HepG2 (cell line): ENCODE measurements at regions not wholly inside any gene's neighbourhood (a gene's known extent, or its start where the extent isn't known, plus 50 kb on each side); places are given as distances from the start of the nearest gene placed in this dataset.

Experiments used
- ATF2 ChIP-seq: sonication (generic); formaldehyde crosslinking; IDR thresholded peaks from 2 replicates; pipeline ENCODE4 v1.4.0; 2020; ENCODE audit warnings: missing genetic modification reagents
- FLYWCH1 ChIP-seq: sonication (generic); formaldehyde crosslinking; IDR thresholded peaks from 2 replicates; pipeline ENCODE4 v1.8.1; 2023; ENCODE audit warnings: mild to moderate bottlenecking, missing genetic modification reagents
- GMEB1 ChIP-seq: sonication (generic); formaldehyde crosslinking; IDR thresholded peaks from 2 replicates; pipeline ENCODE4 v1.5.1; 2020; ENCODE audit warnings: missing genetic modification reagents, mild to moderate bottlenecking, borderline replicate concordance
- HNF4A ChIP-seq: sonication (generic); formaldehyde crosslinking; IDR thresholded peaks from 2 replicates; pipeline ENCODE4 v1.4.0; 2020; ENCODE audit warnings: missing genetic modification reagents
- KAT2B ChIP-seq: fragments of 150-350 bp; IDR thresholded peaks from 2 replicates; pipeline ENCODE4 v1.6.1; 2014; ENCODE audit warnings: low read depth, low read length, borderline replicate concordance
- KAT7 ChIP-seq: IDR thresholded peaks from 2 replicates; pipeline ENCODE4 v1.6.1; 2018; ENCODE audit warnings: borderline replicate concordance, missing compliant biosample characterization
- KDM3A ChIP-seq: IDR thresholded peaks from 2 replicates; pipeline ENCODE4 v1.6.1; 2018; ENCODE audit warnings: low read depth, missing compliant biosample characterization
- MTA1 ChIP-seq: sonication (generic); formaldehyde crosslinking; IDR thresholded peaks from 2 replicates; pipeline ENCODE4 v1.4.0; 2020; ENCODE audit warnings: missing genetic modification reagents, mild to moderate bottlenecking, borderline replicate concordance
- MYPOP ChIP-seq: sonication (generic); formaldehyde crosslinking; IDR thresholded peaks from 2 replicates; pipeline ENCODE4 v1.8.1; 2023; ENCODE audit warnings: mild to moderate bottlenecking, moderate library complexity, missing genetic modification reagents
- NFIC ChIP-seq: IDR thresholded peaks from 2 replicates; pipeline ENCODE4 v1.6.1; 2012; ENCODE audit warnings: mild to moderate bottlenecking, low read length, inconsistent platforms
- NR2F1 ChIP-seq, 2 experiments: fragments of 450-650 bp in 1 of 2; formaldehyde crosslinking in 1 of 2; IDR thresholded peaks; 2 replicates each; pipeline versions ENCODE4 v1.5.0 to v1.6.1; 2016 to 2020; ENCODE audit warnings: mild to moderate bottlenecking in 1 of 2, missing compliant biosample characterization in 1 of 2, missing genetic modification reagents in 1 of 2, moderate library complexity in 1 of 2
- RNF2 ChIP-seq: fragments of 450-650 bp; conservative IDR thresholded peaks from 2 replicates; pipeline ENCODE4 v1.6.1; 2016; ENCODE audit warnings: low read depth
- SATB2 ChIP-seq: sonication (generic); formaldehyde crosslinking; IDR thresholded peaks from 2 replicates; pipeline ENCODE4 v1.5.0; 2020; ENCODE audit warnings: missing genetic modification reagents
- SCMH1 ChIP-seq: sonication (generic); formaldehyde crosslinking; IDR thresholded peaks from 2 replicates; pipeline ENCODE4 v1.9.0; 2021; ENCODE audit warnings: missing genetic modification reagents, mild to moderate bottlenecking, borderline replicate concordance
- THAP11 ChIP-seq: IDR thresholded peaks from 2 replicates; pipeline ENCODE4 v1.6.1; 2016; ENCODE audit warnings: missing biosample characterization, missing genetic modification reagents
- THAP7 ChIP-seq: sonication (generic); formaldehyde crosslinking; IDR thresholded peaks from 2 replicates; pipeline ENCODE4 v1.8.1; 2023; ENCODE audit warnings: mild to moderate bottlenecking, missing genetic modification reagents
- ZFX ChIP-seq: sonication (generic); formaldehyde crosslinking; IDR thresholded peaks from 2 replicates; pipeline ENCODE4 v1.4.0; 2020; ENCODE audit warnings: mild to moderate bottlenecking, low read depth, missing genetic modification reagents, moderate library complexity
- ZNF282 ChIP-seq: fragments of 450-650 bp; IDR thresholded peaks from 2 replicates; pipeline ENCODE4 v1.6.1; 2018; ENCODE audit not compliant: partially characterized antibody
- ZNF562 ChIP-seq: sonication (generic); formaldehyde crosslinking; IDR thresholded peaks from 2 replicates; pipeline ENCODE4 v1.8.0; 2022; ENCODE audit warnings: missing genetic modification reagents, borderline replicate concordance
- ZNF564 ChIP-seq: sonication (generic); formaldehyde crosslinking; IDR thresholded peaks from 2 replicates; pipeline ENCODE4 v1.8.1; 2023; ENCODE audit warnings: mild to moderate bottlenecking, missing genetic modification reagents
- ZNF572 ChIP-seq: sonication (generic); formaldehyde crosslinking; IDR thresholded peaks from 2 replicates; pipeline ENCODE4 v1.5.1; 2020; ENCODE audit warnings: mild to moderate bottlenecking, missing genetic modification reagents
- TF ChIP-seq, protein P1 (sequence below): sonication (generic); formaldehyde crosslinking; conservative IDR thresholded peaks from 2 replicates; pipeline ENCODE4 v1.4.0; 2020; ENCODE audit warnings: missing genetic modification reagents
- TF ChIP-seq, protein P2 (sequence below): sonication (generic); formaldehyde crosslinking; IDR thresholded peaks from 2 replicates; pipeline ENCODE4 v1.9.0; 2021; ENCODE audit warnings: missing genetic modification reagents, borderline replicate concordance

GRCh38 chr2:53104263-53104662, 663.3 kb upstream of the CHAC2 start (continued):
- TF ChIP-seq THAP7 (CRISPR knock-in tag), result no peak
- no peak for TF ChIP-seq ZNF562
- peak; percentile 42; the same call in 1 of the 2 replicates for TF ChIP-seq THAP11 (CRISPR knock-in tag)
- peak; percentile 92 for TF ChIP-seq ATF2 (CRISPR knock-in tag)
- no peak for TF ChIP-seq KAT7
- TF ChIP-seq ZNF282, result no peak
- TF ChIP-seq ZNF564 (CRISPR knock-in tag), result no peak
- TF ChIP-seq HNF4A (CRISPR knock-in tag), result peak; percentile 86
- peak; percentile 46; the same call in 1 of the 2 replicates for TF ChIP-seq KDM3A (CRISPR knock-in tag)
- TF ChIP-seq ZFX (CRISPR knock-in tag), result no peak
- no peak for TF ChIP-seq ZNF572 (CRISPR knock-in tag)
- TF ChIP-seq RNF2, result no peak
- TF ChIP-seq SCMH1 (CRISPR knock-in tag), result no peak
- TF ChIP-seq MTA1 (CRISPR knock-in tag), result no peak
- no peak for TF ChIP-seq KAT2B
- no peak for TF ChIP-seq NR2F1 (CRISPR knock-in tag; IDR thresholded peaks at IDR 0.05)
- no peak for TF ChIP-seq GMEB1 (CRISPR knock-in tag)
- TF ChIP-seq, protein P1, sequence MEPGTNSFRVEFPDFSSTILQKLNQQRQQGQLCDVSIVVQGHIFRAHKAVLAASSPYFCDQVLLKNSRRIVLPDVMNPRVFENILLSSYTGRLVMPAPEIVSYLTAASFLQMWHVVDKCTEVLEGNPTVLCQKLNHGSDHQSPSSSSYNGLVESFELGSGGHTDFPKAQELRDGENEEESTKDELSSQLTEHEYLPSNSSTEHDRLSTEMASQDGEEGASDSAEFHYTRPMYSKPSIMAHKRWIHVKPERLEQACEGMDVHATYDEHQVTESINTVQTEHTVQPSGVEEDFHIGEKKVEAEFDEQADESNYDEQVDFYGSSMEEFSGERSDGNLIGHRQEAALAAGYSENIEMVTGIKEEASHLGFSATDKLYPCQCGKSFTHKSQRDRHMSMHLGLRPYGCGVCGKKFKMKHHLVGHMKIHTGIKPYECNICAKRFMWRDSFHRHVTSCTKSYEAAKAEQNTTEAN (CRISPR knock-in tag), result 0 out of 2 replicates have a peak, but pooled peaks have one; percentile 25
- peak; percentile 42; the same call in 1 of the 2 replicates for TF ChIP-seq MYPOP
- TF ChIP-seq NFIC, result peak; percentile 53; the same call in 1 of the 2 replicates
- TF ChIP-seq FLYWCH1, result no peak
- TF ChIP-seq, protein P2, sequence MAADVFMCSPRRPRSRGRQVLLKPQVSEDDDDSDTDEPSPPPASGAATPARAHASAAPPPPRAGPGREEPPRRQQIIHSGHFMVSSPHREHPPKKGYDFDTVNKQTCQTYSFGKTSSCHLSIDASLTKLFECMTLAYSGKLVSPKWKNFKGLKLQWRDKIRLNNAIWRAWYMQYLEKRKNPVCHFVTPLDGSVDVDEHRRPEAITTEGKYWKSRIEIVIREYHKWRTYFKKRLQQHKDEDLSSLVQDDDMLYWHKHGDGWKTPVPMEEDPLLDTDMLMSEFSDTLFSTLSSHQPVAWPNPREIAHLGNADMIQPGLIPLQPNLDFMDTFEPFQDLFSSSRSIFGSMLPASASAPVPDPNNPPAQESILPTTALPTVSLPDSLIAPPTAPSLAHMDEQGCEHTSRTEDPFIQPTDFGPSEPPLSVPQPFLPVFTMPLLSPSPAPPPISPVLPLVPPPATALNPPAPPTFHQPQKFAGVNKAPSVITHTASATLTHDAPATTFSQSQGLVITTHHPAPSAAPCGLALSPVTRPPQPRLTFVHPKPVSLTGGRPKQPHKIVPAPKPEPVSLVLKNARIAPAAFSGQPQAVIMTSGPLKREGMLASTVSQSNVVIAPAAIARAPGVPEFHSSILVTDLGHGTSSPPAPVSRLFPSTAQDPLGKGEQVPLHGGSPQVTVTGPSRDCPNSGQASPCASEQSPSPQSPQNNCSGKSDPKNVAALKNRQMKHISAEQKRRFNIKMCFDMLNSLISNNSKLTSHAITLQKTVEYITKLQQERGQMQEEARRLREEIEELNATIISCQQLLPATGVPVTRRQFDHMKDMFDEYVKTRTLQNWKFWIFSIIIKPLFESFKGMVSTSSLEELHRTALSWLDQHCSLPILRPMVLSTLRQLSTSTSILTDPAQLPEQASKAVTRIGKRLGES (CRISPR knock-in tag), result no peak
- TF ChIP-seq SATB2 (CRISPR knock-in tag), result no peak
